HG02623 (cell line): ENCODE measurements at regions not wholly inside any gene's neighbourhood (a gene's known extent, or its start where the extent isn't known, plus 50 kb on each side); places are given as distances from the start of the nearest gene placed in this dataset.

Experiments used
- ATAC-seq: cut with Tn5 transposase; IDR thresholded peaks from one replicate; pipeline ENCODE4 v1.9.1; 2021; ENCODE audit warnings: moderate library complexity; ENCODE audit not compliant: unreplicated experiment

GRCh38 chr12:126602612-126603011 is 1537.4 kb downstream of the AACS start:
- ATAC-seq: no peak

GRCh38 chr12:126607157-126607556 is 1541.9 kb downstream of the AACS start:
- no peak for ATAC-seq

GRCh38 chr12:126607867-126608266 is 1542.6 kb downstream of the AACS start:
- ATAC-seq: no peak

- ATAC-seq: no peak
Measured at GRCh38 chr12:126608607-126609175, 1543.5 kb downstream of the AACS start.

- no peak for ATAC-seq
Measured at GRCh38 chr12:126616441-126616840, 1551.2 kb downstream of the AACS start.

- ATAC-seq: no peak
Measured at GRCh38 chr12:126617312-126617711, 1552.1 kb downstream of the AACS start.

- ATAC-seq: no peak
Measured at GRCh38 chr12:126627596-126627995, 1562.4 kb downstream of the AACS start.

GRCh38 chr12:126636821-126637220 is 1571.6 kb downstream of the AACS start:
- no peak for ATAC-seq

GRCh38 chr12:126644236-126645020 is 1579.2 kb downstream of the AACS start:
- ATAC-seq: no peak

GRCh38 chr12:126648074-126648473 is 1582.8 kb downstream of the AACS start:
- no peak for ATAC-seq

- no peak for ATAC-seq
Measured at GRCh38 chr12:126651133-126651532, 1585.9 kb downstream of the AACS start.

- ATAC-seq: no peak
Measured at GRCh38 chr12:126663304-126664094, 1598.3 kb downstream of the AACS start.

- no peak for ATAC-seq
Measured at GRCh38 chr12:126667339-126667738, 1599.6 kb upstream of the TMEM132C start.

GRCh38 chr12:126668538-126668937 is 1598.4 kb upstream of the TMEM132C start:
- no peak for ATAC-seq

GRCh38 chr12:126668961-126669360 is 1598.0 kb upstream of the TMEM132C start:
- no peak for ATAC-seq

GRCh38 chr12:126676434-126676833 is 1590.5 kb upstream of the TMEM132C start:
- no peak for ATAC-seq

GRCh38 chr12:126681676-126682075 is 1585.3 kb upstream of the TMEM132C start:
- no peak for ATAC-seq

- ATAC-seq: no peak
Measured at GRCh38 chr12:126684703-126685102, 1582.3 kb upstream of the TMEM132C start.

GRCh38 chr12:126685636-126686035 is 1581.3 kb upstream of the TMEM132C start:
- no peak for ATAC-seq

GRCh38 chr12:126688556-126688955 is 1578.4 kb upstream of the TMEM132C start:
- ATAC-seq: no peak

- ATAC-seq: no peak
Measured at GRCh38 chr12:126700096-126700495, 1566.9 kb upstream of the TMEM132C start.

- ATAC-seq: no peak
Measured at GRCh38 chr12:126704609-126705008, 1562.4 kb upstream of the TMEM132C start.
